HTR-8/SVneo (cell line): ENCODE measurements at regions not wholly inside any gene's neighbourhood (a gene's known extent, or its start where the extent isn't known, plus 50 kb on each side); places are given as distances from the start of the nearest gene placed in this dataset.

ENCODE experiments used
- DNase-seq: peaks from one replicate; pipeline ENCODE4 v3.0.0; 2011; ENCODE audit warnings: low spot score, mixed read lengths; ENCODE audit not compliant: insufficient read length
- FAIRE-seq: peaks from 2 replicates; lab custom pipeline; 2011; peaks lifted over from hg19 to GRCh38; lab: Jason Lieb, UNC

DNA sequence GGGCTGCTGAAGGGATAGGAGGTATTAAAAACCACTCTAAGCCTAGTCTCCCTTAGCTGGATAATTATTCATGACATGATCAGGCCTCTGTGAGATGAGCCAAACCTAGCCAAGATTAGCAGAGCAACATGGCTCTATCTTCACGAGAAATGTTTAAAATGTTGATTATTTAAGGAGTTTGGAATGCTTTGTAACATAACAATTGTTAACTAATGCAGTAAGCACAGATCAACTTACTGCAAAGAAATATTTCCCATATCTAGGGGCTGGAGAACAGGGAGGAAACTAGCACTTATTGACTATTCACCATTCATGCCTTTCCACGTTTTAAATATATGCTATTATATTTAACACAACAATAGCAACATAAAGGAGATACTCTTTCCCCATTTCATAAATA is 833.7 kb upstream of the CHAC2 start:
- DNase-seq (no peak), FAIRE-seq (no peak)

- DNase-seq (no peak), FAIRE-seq (no peak)
These were observed 835.9 kb upstream of the CHAC2 start for GRCh38 chr2:52931660-52932059.

- DNase-seq (no peak), FAIRE-seq (no peak)
These were observed 838.2 kb upstream of the CHAC2 start for GRCh38 chr2:52929412-52929811.

GRCh38 chr2:52919673-52920072 is 847.9 kb upstream of the CHAC2 start:
- FAIRE-seq, result no peak
- DNase-seq, result no peak

- FAIRE-seq (no peak), DNase-seq (no peak)
These were observed 849.1 kb upstream of the CHAC2 start for GRCh38 chr2:52918551-52918950.

DNA sequence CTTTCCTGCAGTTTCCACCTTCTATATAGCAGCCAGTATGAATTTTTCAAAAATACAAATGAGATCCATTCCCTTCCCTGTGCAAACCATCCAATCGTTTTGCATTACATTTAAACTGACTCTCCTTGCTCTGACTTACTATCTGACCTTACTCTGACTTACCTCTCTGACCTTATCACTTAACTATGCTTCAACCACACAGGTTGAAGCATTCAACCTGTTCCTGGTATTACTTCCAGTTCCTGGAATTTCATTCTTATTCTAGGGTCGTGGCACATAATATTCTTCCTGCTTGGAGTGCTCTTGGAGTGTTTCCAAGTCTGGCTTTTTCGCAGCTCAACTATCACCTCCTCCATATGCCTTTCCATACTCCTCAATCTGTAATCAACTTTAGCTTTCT is 850.6 kb upstream of the CHAC2 start:
- DNase-seq (no peak), FAIRE-seq (no peak)

DNA sequence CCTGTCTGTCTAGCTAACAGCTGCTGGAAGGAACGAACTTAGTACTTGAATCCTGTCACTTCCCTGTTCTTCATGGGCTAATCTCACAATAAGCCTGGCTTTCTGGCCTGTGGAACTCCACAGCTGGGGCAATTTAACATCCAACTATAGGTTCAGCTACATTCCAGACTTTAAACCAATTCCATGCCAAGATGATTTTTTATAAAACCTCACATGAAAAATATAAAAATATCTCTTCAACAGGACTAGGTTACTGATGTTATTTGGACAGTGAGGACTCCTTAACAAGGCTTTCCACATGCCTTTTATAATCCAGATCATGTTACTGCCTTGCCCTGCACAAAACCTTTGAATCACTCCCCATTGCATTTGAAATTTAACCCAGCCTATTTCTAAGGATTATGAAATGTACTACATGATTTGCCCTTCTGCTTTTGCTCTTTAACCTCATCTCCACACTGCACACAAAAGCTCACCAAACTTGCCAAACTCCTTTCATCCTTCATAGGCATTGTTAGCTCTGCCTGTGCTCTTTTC is 863.2 kb upstream of the CHAC2 start:
- FAIRE-seq (no peak), DNase-seq (no peak)

GRCh38 chr2:52897511-52898044 is 870.0 kb upstream of the CHAC2 start:
- DNase-seq (no peak), FAIRE-seq (no peak)

GRCh38 chr2:52895726-52896340 is 871.8 kb upstream of the CHAC2 start:
- no peak for FAIRE-seq
- no peak for DNase-seq

DNA sequence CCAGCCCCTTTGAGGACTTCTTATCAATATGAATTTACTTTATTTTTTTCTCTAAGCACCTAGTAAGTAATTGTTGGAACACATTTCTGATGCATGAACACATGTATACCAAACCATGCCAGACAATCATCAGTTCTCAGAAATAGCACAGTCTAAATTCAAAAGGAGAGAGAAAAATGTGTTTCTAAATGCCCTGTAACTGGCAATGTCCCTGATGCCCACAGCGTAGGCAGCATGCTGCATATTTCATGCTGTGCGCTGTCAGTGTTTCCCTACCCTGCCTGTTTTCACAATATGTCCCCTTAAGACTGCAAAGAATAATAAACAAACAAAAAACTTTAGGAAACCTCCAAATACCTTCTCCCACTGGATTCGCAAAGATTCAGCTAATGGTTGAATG is 881.0 kb upstream of the CHAC2 start:
- no peak for DNase-seq
- no peak for FAIRE-seq

- no peak for DNase-seq
- no peak for FAIRE-seq
These were observed 882.7 kb upstream of the CHAC2 start for GRCh38 chr2:52884761-52885352.

DNA sequence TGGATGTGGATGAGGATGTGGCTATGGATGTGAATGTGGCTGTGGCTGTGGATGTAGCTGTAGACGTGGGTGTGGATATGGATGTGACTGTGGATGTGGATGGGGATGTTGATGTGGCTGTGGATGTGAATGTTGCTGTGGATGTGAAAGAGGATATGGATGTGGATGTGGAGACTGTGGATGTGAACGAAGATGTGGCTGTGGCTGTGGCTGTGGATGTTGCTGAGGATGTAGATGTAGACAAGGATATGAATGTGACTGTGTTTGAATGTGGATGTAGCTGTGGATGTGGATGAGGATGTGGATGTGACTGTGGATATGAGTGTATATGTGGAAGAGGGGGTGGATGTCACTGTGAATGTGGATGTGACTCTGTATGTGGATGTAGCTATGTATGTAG is 884.6 kb upstream of the CHAC2 start:
- peak; percentile 90 for FAIRE-seq
- no peak for DNase-seq

- no peak for FAIRE-seq
- no peak for DNase-seq
These were observed 886.0 kb upstream of the CHAC2 start for GRCh38 chr2:52881606-52882005.

GRCh38 chr2:52880872-52881271 is 886.7 kb upstream of the CHAC2 start:
- no peak for DNase-seq
- no peak for FAIRE-seq

DNA sequence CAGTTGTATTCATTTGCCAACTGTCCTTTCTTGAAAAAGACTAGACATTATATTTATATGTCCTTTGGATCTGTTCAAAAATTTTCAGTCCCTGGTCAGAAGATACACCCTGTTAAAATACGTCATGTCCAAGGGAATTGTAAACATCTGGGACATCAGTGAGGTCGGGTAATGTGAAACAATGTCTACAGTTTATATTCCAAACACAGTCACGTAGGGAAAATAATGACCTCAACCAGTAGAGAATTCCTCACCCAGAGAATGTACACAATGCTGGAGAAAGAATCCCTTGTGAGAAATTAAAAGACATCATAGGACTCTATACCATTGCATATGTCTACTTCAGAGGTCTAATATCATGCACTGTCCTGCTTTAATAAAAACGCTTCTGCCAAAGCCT is 888.0 kb upstream of the CHAC2 start:
- DNase-seq (no peak), FAIRE-seq (no peak)

DNA sequence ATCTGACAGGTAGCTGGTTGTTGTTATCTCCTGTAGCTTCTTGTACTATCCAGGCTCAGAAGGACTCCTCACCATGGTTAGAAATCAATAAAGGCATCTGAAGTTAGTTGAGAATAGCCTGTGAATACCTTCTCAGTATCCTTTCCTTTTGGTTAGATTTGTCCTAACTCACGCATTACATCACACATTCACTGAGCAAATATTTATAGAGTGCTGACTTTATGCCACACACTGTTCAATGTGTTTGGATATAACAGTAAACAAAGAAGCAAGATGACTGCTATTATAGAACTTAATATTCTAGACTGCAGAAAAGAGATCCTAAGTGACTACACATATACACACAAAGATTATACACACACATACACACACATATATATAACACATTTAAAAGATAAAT is 889.9 kb upstream of the CHAC2 start:
- DNase-seq (no peak), FAIRE-seq (no peak)

DNA sequence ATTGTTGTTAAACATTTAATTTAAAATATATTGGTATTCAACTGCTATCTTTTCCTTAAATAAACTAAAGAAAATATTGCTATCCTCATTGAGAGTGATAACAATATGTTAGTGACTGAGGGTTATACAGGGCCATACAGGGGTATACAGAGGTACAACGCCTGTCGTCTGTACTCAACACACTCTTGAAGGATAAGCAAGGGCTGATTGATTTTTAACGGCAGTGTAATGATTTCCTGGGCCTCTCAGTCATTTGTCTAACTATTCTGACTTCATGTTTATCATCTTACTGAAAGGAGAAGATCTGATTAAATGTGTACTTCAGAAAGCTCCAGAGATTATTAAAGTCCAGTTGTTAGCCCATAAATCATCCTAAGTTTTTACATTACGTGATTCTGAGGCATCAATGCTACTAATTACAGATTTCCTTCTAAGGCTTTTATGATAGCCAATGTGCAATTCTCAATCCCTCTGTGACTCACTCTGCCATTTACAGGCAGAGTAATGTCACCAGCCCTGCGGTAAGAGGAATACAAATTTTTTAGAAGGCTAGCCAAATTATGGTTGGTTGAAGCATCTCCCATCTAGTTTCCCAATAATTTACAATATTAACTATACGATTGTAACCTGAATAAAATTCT is 893.0 kb upstream of the CHAC2 start:
- DNase-seq, result no peak
- no peak for FAIRE-seq

GRCh38 chr2:52862801-52863200 is 904.8 kb upstream of the CHAC2 start:
- no peak for DNase-seq
- FAIRE-seq, result no peak

GRCh38 chr2:52861596-52861995 is 906.0 kb upstream of the CHAC2 start:
- FAIRE-seq, result peak; percentile 80

DNA sequence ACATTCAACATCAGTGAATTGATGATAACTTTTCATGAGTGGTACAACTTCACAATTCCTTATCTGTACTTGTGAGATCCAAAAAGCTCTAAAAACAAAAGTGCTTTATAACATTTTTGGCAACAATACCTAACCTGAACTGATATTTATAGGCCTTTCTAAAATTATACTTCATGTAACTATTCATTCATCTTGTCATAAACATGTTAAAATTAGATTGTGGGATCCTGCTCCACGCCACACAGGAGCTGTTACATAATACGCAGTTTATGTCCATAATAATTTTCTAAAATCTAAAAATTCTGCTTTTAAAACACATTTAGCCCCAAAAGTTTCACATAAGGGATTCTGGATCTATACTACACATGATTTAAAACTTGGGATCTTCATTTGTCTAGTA is 908.5 kb upstream of the CHAC2 start:
- FAIRE-seq, result no peak
- DNase-seq, result no peak

More at GRCh38 chr2:52861596-52861995, 906.0 kb upstream of the CHAC2 start:
- DNase-seq, result no peak

GRCh38 chr2:52857722-52858121 is 909.9 kb upstream of the CHAC2 start:
- DNase-seq (no peak), FAIRE-seq (no peak)
